Parathyroid adenoma (tissue), 2 donors: ENCODE measurements at regions not wholly inside any gene's neighbourhood (a gene's known extent, or its start where the extent isn't known, plus 50 kb on each side); places are given as distances from the start of the nearest gene placed in this dataset.

Experiments
- H2AFZ ChIP-seq: fragments of 300-600 bp; sonication (generic); one replicate; pipeline ENCODE4 v1.7.0; 2017; ENCODE audit warnings: antibody characterized with exemption, mild to moderate bottlenecking
- H3K27ac ChIP-seq: fragments of 300-600 bp; sonication (generic); one replicate; pipeline ENCODE4 v1.7.0; 2017
- H3K27me3 ChIP-seq: fragments of 300-600 bp; sonication (generic); one replicate; pipeline ENCODE4 v1.7.0; 2017; ENCODE audit warnings: low read length; ENCODE audit not compliant: control insufficient read depth, insufficient read depth
- H3K36me3 ChIP-seq: fragments of 300-600 bp; sonication (generic); one replicate; pipeline ENCODE4 v1.7.0; 2017; ENCODE audit warnings: low read length; ENCODE audit not compliant: control insufficient read depth, insufficient read depth
- H3K4me1 ChIP-seq: fragments of 300-600 bp; sonication (generic); one replicate; pipeline ENCODE4 v1.7.0; 2017; ENCODE audit warnings: control low read depth
- H3K4me2 ChIP-seq: fragments of 300-600 bp; sonication (generic); one replicate; pipeline ENCODE4 v1.7.0; 2017; ENCODE audit warnings: low read length
- H3K4me3 ChIP-seq: fragments of 300-600 bp; sonication (generic); one replicate; pipeline ENCODE4 v1.7.0; 2017; ENCODE audit warnings: low read depth, low read length
- H3K79me2 ChIP-seq: fragments of 300-600 bp; sonication (generic); one replicate; pipeline ENCODE4 v1.7.0; 2017; ENCODE audit warnings: control low read depth
- H3K9ac ChIP-seq: fragments of 300-600 bp; sonication (generic); one replicate; pipeline ENCODE4 v1.7.0; 2017; ENCODE audit warnings: mild to moderate bottlenecking
- H3K9me3 ChIP-seq: fragments of 300-600 bp; sonication (generic); one replicate; pipeline ENCODE4 v1.7.0; 2017; ENCODE audit warnings: low read length; ENCODE audit not compliant: control insufficient read depth
- CTCF ChIP-seq: fragments of 300-600 bp; sonication (generic); IDR thresholded peaks from one replicate; pipeline ENCODE4 v1.7.0; 2017; ENCODE audit warnings: antibody characterized with exemption, mild to moderate bottlenecking
- donor health status: primary hyperparathyroidism.

DNA sequence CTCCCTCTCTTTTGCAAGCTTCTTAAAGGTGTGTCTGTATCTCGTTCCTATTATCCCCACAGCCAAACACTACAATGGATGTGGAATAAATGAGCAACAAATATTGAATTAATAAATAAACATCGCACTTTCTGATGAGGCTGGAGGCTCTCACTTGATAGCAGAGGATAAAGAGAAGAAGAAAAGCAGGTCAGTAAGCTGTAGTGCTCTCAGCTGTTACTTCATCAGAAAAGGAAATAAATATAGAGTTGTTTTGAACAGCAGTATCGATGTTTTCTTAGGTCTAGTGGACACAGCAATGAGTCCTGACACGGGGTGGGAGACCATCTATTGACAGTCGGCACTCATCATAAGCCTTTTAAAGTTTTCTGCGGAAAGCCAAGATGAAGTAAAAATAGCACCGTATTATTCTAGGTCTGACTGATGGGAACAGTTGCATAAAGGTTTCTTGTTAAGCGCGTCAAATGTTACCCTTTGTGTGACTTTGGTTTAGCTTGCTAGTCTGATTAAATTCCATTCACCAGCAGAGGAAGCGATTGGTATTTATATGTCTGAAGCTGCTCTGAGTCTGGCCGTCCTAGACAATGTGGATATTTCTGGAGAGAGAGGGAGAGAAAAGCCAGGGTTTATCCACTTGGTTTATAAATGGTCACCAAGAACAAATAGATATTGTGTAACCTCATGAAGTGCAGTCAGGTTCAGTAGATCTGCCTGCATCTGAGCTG is 646.1 kb downstream of the CDH11 start:
- Histone ChIP-seq H3K36me3 (no peaks in the 10 kb centered on the region), H3K27ac (no peak overlapping the region), H3K4me2 (no peak overlapping the region)

GRCh38 chr16:64470916-64471315 is 650.9 kb downstream of the CDH11 start:
- H2AFZ ChIP-seq, result no peak overlapping the region
- no peaks in the 10 kb centered on the region for H3K9me3 ChIP-seq
- TF ChIP-seq CTCF, result no peak

More for the DNA sequence above, 646.1 kb downstream of the CDH11 start:
- TF ChIP-seq CTCF, result no peak
- H2AFZ ChIP-seq, result no peak overlapping the region
- H3K79me2 ChIP-seq, result no peaks in the 10 kb centered on the region
- no peak overlapping the region for H3K9ac ChIP-seq
- H3K27me3 ChIP-seq, result no peaks in the 10 kb centered on the region
- H3K9me3 ChIP-seq, result no peaks in the 10 kb centered on the region
- H3K4me3 ChIP-seq, result no peak overlapping the region
- no peaks in the 10 kb centered on the region for H3K4me1 ChIP-seq

GRCh38 chr16:64469906-64470702 is 651.8 kb downstream of the CDH11 start:
- TF ChIP-seq CTCF, result no peak
- H3K4me1 ChIP-seq, result no peaks in the 10 kb centered on the region
- no peaks in the 10 kb centered on the region for H3K9me3 ChIP-seq
- no peak overlapping the region for H3K4me2 ChIP-seq
- H3K79me2 ChIP-seq, result no peaks in the 10 kb centered on the region
- H2AFZ ChIP-seq, result no peak overlapping the region
- no peak overlapping the region for H3K27ac ChIP-seq
- H3K27me3 ChIP-seq, result no peaks in the 10 kb centered on the region
- no peak overlapping the region for H3K9ac ChIP-seq
- H3K4me3 ChIP-seq, result no peak overlapping the region
- no peaks in the 10 kb centered on the region for H3K36me3 ChIP-seq

More at GRCh38 chr16:64470916-64471315, 650.9 kb downstream of the CDH11 start:
- H3K4me3 ChIP-seq, result no peak overlapping the region
- H3K79me2 ChIP-seq, result no peaks in the 10 kb centered on the region
- H3K27me3 ChIP-seq, result no peaks in the 10 kb centered on the region
- no peak overlapping the region for H3K27ac ChIP-seq
- H3K4me1 ChIP-seq, result no peaks in the 10 kb centered on the region
- no peak overlapping the region for H3K4me2 ChIP-seq
- H3K36me3 ChIP-seq, result no peaks in the 10 kb centered on the region
- no peak overlapping the region for H3K9ac ChIP-seq

DNA sequence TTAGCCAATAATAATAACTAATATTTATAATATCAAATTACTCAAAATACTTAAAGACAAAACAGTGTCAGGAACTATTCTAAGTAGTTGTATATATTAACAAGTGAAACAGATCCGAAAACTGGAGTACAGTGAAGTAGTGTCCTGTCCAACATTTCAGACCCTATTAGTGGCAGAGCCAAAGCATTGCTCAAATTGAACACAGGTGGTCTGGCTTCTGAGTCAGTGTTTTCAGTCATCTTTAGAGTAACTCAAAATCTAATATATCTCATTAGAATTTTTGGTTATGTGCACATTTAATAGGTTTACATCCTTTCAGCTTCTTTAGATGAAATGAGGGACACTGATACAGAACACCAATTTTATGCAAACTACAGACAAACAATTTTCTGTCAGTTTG is 652.5 kb downstream of the CDH11 start:
- Histone ChIP-seq H2AFZ (no peak overlapping the region), H3K36me3 (no peaks in the 10 kb centered on the region), H3K9ac (no peak overlapping the region), H3K9me3 (no peaks in the 10 kb centered on the region), H3K4me3 (no peak overlapping the region), H3K4me1 (no peaks in the 10 kb centered on the region), H3K27me3 (no peaks in the 10 kb centered on the region), H3K27ac (no peak overlapping the region), H3K79me2 (no peaks in the 10 kb centered on the region), H3K4me2 (no peak overlapping the region)
- no peak for TF ChIP-seq CTCF
